HUES48 (cell line): ENCODE measurements at regions not wholly inside any gene's neighbourhood (a gene's known extent, or its start where the extent isn't known, plus 50 kb on each side); places are given as distances from the start of the nearest gene placed in this dataset.

Experiments
- H3K27ac ChIP-seq: one replicate; pipeline ENCODE4 v1.7.0; 2013; ENCODE audit warnings: low read depth, low read length, inconsistent platforms
- H3K27me3 ChIP-seq: 2 replicates; pipeline ENCODE4 v1.6.1; 2013; ENCODE audit warnings: mild to moderate bottlenecking, low read length; ENCODE audit not compliant: control insufficient read depth, insufficient read depth
- H3K36me3 ChIP-seq: 2 replicates; pipeline ENCODE4 v1.6.1; 2013; ENCODE audit warnings: low read length; ENCODE audit not compliant: control insufficient read depth, insufficient read depth
- H3K4me1 ChIP-seq: 2 replicates; pipeline ENCODE4 v1.6.1; 2013; ENCODE audit warnings: mild to moderate bottlenecking, low read length; ENCODE audit not compliant: control insufficient read depth, insufficient read depth
- H3K4me3 ChIP-seq: 2 replicates; pipeline ENCODE4 v1.5.1; 2013; ENCODE audit warnings: mild to moderate bottlenecking, low read depth, low read length
- H3K9ac ChIP-seq: 2 replicates; pipeline ENCODE4 v1.6.1; 2013; ENCODE audit warnings: mild to moderate bottlenecking, low read depth, low read length, moderate library complexity
- H3K9me3 ChIP-seq: 2 replicates; pipeline ENCODE4 v1.6.1; 2013; ENCODE audit warnings: low read length; ENCODE audit not compliant: control insufficient read depth, insufficient read depth

DNA sequence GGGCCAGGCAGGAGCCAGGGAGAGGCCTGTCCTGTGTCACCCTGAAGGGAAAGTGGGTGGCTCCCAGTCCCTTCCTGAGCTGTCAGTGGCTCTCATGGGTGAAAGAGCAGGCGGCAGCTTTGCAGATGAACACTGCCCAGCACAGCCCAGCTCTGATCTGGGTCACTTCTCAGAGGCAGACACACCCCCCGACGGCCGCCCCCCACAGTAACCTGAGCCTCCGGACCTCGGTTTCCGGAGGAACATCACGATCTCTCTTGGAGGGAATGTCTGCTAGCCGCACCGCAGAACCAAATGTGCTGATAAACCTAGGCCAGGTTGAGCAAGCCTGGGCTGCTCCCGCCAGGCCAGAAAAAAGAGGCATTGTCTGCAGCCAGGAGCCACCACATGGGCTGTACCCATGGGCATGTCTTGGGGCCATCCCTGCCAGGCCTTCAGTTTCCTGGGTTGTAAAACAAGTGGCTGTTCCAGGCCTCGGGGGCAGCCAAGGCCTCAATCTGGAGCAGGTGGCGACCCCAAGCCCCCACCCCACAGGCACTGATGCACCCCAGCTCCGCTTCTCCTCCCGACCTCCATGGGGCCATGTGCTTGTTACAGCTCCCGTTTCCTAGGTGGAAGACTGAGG is 57.6 kb downstream of the NCOR2 start:
- Histone ChIP-seq H3K36me3 (no peaks in the 10 kb centered on the region), H3K27ac (peak overlapping the region; percentile 34), H3K4me3 (no peak overlapping the region), H3K27me3 (no peaks in the 10 kb centered on the region), H3K9ac (no peak overlapping the region), H3K4me1 (peaks cover 62% of the 10 kb centered on the region), H3K9me3 (no peaks in the 10 kb centered on the region)

DNA sequence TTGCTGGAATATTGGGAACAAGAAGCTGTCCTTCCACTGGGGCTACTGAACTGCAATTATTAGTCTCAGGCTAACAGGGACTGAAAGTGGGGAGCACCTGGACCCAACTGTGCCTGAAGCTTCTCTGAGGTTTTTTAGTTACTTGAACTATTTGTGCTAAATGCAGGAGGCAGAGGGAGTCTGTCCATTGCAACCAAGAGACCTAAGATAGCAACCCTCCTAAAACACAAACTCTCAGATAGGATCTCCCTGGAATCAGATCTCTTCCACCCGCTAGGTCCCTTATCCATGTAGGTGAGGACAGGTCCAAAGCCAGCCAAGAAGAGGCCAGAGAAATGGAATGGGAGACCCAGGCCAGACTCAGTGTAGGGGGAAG is 58.1 kb downstream of the NCOR2 start:
- Histone ChIP-seq H3K27ac (peak overlapping the region; percentile 34), H3K36me3 (no peaks in the 10 kb centered on the region), H3K9me3 (no peaks in the 10 kb centered on the region), H3K27me3 (no peaks in the 10 kb centered on the region), H3K9ac (no peak overlapping the region), H3K4me1 (peaks cover 66% of the 10 kb centered on the region), H3K4me3 (no peak overlapping the region)

DNA sequence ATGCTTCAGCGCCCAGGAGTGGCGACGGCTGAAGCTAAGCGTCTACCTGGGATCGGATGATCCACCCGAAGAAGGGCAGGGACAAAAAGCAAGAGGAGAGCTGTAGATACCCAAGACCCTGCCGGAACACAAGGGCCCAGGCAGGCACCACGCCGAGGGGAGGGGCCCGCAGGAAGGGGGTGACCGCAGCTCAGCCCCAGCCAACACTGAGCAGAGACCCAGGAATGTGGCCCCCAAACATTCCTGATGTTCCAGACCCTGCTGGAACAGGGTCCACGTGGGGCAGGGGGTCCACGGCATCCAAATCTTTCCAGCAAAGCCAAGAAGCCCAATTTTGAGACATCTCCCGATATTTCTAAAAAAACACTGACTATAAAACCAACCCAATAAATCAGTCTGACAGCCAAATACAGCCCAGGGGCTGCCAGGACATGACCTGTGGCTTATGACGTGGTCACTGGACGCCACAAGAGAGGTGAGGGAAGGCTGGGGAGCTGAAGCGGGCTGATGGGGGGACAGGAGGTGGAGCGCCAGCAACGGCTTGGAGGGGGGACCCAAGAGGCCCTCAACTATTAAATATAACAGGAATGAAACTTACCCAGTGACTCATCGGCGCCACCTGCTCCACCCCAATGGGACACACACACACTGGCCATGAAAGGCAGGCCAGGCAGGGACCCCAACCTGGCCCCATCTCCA is 58.9 kb downstream of the NCOR2 start:
- no peaks in the 10 kb centered on the region for H3K27me3 ChIP-seq
- no peak overlapping the region for H3K27ac ChIP-seq
- no peak overlapping the region for H3K9ac ChIP-seq
- H3K4me3 ChIP-seq, result no peak overlapping the region
- H3K4me1 ChIP-seq, result peaks cover 64% of the 10 kb centered on the region
- no peaks in the 10 kb centered on the region for H3K36me3 ChIP-seq
- H3K9me3 ChIP-seq, result no peaks in the 10 kb centered on the region

DNA sequence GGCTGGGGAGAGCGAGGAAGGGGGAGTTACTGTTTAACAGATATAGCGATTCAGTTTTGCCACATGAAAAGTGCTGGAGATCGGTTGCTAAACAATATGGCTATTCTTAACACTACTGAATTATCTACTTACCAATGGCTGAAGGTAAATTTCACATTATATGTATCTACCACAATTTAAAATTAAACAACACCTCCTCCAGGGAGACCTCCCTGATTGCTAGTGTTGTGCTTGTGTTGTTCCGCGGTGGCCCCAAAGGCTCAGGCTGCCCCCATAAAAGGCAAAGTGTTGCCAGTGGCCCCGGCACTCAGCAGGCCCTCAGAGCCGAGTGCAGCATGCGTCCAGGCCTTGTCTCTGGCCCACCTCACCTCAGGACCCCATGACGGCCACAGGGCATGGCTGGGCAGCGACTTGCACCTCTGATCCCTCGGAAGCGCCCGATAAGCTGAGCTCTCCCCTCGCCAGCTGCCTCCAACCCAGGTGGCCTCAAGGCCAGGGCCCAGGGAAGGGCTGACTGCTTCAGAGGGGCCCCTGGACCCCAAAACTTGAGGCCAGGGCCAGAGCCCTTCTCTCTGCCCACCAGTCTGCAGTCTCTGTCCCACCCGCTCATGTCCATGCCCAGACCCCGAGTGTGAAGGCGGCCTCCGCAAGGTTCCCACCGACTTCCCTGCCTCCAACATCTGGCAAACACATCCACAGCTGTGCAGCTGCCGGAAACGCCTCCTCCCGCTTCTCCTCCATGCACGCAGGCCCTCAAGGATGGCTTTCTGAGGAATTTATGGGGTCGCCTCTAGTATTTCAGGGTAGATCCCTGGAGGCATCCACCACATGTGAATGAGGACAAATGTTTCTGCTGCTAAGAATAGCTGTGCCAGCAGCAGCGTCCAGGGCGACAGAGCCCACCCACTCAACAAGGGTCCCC is 60.0 kb downstream of the NCOR2 start:
- Histone ChIP-seq H3K9me3 (no peaks in the 10 kb centered on the region), H3K36me3 (no peaks in the 10 kb centered on the region), H3K4me3 (no peak overlapping the region), H3K9ac (no peak overlapping the region), H3K27me3 (no peaks in the 10 kb centered on the region), H3K4me1 (peaks cover 55% of the 10 kb centered on the region), H3K27ac (peak overlapping the region; percentile 41)

DNA sequence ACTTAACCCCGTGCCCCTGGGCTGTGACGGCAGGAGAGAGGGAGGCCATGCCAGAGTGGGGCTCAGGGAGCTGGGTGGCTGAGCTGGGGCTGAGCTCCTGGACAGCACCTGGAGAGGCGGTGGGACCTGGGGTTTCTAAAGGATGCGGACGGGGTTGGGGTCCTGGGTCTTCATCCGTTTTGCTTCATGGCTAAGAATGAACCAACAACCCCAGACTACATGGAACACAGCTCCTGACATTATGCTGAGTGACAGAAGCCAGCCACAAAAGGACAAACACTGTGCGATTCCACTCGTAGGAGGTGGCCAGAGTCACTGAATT is 60.6 kb downstream of the NCOR2 start:
- H3K9ac ChIP-seq, result no peak overlapping the region
- no peaks in the 10 kb centered on the region for H3K27me3 ChIP-seq
- no peaks in the 10 kb centered on the region for H3K36me3 ChIP-seq
- H3K27ac ChIP-seq, result peak overlapping the region; percentile 41
- H3K4me1 ChIP-seq, result peaks cover 54% of the 10 kb centered on the region
- no peaks in the 10 kb centered on the region for H3K9me3 ChIP-seq
- no peak overlapping the region for H3K4me3 ChIP-seq

DNA sequence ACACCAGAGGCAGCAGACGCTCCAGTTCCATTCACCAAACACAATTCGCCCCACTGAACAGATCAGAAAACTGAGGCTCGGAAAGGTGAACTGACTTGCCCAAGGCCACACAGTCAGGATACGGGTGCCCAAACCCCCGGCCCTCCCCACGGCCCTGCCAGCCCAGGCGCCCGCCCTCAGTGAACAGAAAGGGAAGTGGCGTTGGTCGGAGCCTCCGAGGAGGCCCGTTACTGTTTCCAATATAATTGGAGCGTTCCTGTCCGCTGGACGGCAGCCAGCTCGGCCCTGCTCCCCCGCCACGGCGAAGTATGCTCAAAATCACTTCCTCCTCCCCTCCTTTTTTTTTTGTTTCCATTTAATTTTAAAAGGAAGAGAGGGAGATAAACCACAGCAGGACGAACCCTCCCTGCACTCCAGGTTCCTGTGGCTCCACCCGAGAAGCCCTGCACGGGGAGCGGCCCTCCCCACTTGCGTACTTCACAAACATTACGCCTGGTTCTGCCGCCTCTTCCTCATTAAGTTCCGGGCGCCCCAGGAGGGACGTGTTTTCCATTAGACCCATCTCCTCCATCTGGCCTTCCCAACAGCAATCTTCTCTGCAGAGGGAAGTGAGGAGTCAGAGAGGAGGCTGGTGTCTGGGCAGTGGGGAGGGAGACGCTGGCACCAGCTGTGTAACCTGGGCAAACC is 61.1 kb downstream of the NCOR2 start:
- Histone ChIP-seq H3K27me3 (no peaks in the 10 kb centered on the region), H3K4me3 (no peak overlapping the region), H3K36me3 (no peaks in the 10 kb centered on the region), H3K4me1 (peaks cover 55% of the 10 kb centered on the region), H3K9me3 (no peaks in the 10 kb centered on the region), H3K9ac (no peak overlapping the region), H3K27ac (peak overlapping the region; percentile 41)

DNA sequence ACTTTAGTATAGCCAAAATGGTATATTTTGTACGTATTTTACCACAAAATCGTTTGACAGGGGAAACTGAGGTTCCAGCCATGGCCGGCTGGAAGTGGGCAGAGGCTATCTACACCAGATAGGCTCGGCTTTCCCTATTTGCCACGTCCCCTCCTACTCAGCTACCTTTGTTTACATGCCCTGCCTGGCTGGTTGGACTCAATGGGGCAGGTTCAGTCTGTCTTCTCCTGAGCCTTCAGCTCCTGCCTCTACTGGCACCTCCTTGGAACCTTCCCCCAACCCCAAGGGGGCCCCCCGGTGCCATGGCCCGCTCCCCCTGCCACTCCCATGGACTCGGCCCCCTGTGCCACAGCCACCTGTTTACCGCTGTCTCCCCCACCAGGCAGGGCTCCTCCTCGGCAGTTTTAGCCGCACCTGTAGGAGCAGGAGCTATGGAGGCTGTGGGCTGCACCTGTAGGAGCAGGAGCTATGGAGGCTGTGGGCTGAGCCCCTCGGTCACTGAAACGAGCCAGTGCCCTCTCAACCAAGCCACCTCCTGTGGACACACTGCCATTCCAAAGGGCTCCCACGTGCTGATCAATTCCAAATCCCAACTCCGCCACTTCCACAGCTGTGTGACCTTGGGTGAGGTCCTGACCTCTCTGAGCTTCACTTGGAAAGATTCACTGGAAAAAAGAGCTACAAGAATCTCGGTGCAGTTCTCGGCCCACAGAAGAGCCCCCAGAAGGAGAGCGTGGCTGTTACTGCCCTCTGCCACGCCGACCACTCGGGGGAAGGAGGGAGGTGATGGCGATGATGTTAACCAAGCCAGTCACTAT is 62.2 kb downstream of the NCOR2 start:
- Histone ChIP-seq H3K9me3 (no peaks in the 10 kb centered on the region), H3K27ac (peak overlapping the region; percentile 53), H3K36me3 (no peaks in the 10 kb centered on the region), H3K9ac (no peak overlapping the region), H3K27me3 (no peaks in the 10 kb centered on the region), H3K4me3 (no peak overlapping the region), H3K4me1 (peaks cover 61% of the 10 kb centered on the region)

DNA sequence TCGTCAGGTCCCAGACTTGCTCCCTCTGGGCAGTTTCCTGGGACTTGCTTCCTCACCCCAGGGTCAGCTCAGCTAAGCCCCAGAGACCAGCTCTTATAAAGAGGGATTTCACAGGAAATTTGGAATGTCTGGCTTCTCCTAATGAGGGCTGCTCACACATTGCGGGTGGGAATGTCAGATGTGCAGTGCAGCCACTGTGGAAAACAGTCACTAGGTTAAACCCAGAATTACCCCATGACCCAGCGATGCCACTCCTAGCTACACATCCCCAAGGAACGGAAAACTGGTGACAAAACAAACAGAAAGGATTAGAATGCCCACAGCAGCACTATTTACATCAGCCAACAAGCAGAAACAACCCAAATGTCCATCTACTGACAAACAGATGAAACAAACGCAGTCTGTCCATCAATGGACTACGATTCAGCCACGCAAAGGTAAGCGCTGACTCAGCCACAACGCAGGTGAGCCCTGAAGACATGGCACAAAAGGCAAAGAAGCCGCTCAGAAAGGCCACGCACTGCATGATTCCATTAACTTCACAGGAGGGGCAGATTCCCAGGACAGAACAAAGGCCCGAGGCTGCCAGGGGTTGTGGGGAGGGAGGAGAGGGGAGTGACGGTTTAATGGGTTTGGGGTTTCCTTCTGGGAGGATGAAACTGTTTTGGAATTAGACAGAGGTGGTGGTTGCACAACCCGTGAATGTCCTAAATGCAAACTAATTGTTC is 63.0 kb downstream of the NCOR2 start:
- Histone ChIP-seq H3K27me3 (no peaks in the 10 kb centered on the region), H3K9ac (no peak overlapping the region), H3K4me3 (no peak overlapping the region), H3K4me1 (peaks cover 63% of the 10 kb centered on the region), H3K9me3 (no peaks in the 10 kb centered on the region), H3K36me3 (no peaks in the 10 kb centered on the region), H3K27ac (peak overlapping the region; percentile 53)

DNA sequence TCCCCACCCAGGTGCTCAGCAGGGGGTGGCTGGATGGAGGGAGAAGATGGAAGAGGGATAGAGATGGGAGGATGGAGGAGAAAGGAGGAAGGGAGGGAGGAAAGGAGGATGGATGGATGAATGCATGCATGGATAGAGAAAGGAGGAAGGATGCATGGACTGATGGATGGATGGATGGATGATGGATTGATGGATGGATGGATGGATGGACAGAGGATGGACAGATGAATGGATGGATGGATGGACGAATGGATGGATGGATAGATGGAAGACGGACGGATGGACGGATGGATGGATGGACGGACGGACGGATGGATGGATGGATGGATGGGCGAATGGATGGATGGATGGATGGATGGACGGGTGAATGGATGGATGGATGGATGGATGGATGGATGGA is 64.1 kb downstream of the NCOR2 start:
- H3K4me1 ChIP-seq, result peaks cover 57% of the 10 kb centered on the region
- H3K9ac ChIP-seq, result no peak overlapping the region
- no peak overlapping the region for H3K4me3 ChIP-seq
- H3K27ac ChIP-seq, result no peak overlapping the region
- H3K27me3 ChIP-seq, result no peaks in the 10 kb centered on the region
- H3K36me3 ChIP-seq, result no peaks in the 10 kb centered on the region
- H3K9me3 ChIP-seq, result no peaks in the 10 kb centered on the region

DNA sequence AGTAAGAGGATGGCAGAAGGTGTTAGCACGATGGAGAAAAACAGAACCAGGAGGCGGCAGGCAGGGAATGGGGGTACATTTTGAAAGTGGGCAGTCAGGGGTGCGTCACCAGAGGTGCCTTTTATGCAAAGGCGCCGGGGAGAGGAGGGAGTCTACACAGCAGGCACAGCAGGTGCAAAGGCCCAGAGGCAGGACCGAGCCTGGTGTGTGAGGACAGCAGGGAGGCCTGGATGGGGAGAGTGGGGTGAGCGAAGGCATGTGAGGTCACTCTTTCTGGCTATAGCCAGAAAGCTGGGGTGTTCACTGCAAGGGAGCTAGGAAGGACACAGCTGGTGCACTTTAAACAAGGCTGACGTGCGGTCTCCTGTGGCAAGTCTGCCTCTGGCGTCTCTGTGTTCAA is 65.0 kb downstream of the NCOR2 start:
- H3K9ac ChIP-seq, result no peak overlapping the region
- H3K9me3 ChIP-seq, result no peaks in the 10 kb centered on the region
- H3K36me3 ChIP-seq, result no peaks in the 10 kb centered on the region
- H3K4me1 ChIP-seq, result peaks cover 54% of the 10 kb centered on the region
- H3K4me3 ChIP-seq, result no peak overlapping the region
- no peaks in the 10 kb centered on the region for H3K27me3 ChIP-seq
- H3K27ac ChIP-seq, result no peak overlapping the region
